ENCODE measurements at regions not wholly inside any gene's neighbourhood (a gene's known extent, or its start where the extent isn't known, plus 50 kb on each side); places are given as distances from the start of the nearest gene placed in this dataset.

GRCh38 chr4:171448919-171449481, 364.2 kb upstream of the GALNTL6 start:
- intact Hi-C loops (cut with DNase I): no loop called here
- Histone ChIP-seq H3K4me1 (no peaks in the 10 kb centered on the region), H3K27me3 (no peaks in the 10 kb centered on the region), H3K4me3 (no peak overlapping the region), H3K27ac (no peak overlapping the region), H3K9me3 (peaks cover 0 to 4% (median 0%) of the 10 kb centered on the region in 11 donors), H3K36me3 (no peaks in the 10 kb centered on the region)
- no peak for DNase-seq
- 81 to 88% methylated on average over 2 of the region's 2 CpGs for WGBS, 2 donors
- TF ChIP-seq, protein P1, sequence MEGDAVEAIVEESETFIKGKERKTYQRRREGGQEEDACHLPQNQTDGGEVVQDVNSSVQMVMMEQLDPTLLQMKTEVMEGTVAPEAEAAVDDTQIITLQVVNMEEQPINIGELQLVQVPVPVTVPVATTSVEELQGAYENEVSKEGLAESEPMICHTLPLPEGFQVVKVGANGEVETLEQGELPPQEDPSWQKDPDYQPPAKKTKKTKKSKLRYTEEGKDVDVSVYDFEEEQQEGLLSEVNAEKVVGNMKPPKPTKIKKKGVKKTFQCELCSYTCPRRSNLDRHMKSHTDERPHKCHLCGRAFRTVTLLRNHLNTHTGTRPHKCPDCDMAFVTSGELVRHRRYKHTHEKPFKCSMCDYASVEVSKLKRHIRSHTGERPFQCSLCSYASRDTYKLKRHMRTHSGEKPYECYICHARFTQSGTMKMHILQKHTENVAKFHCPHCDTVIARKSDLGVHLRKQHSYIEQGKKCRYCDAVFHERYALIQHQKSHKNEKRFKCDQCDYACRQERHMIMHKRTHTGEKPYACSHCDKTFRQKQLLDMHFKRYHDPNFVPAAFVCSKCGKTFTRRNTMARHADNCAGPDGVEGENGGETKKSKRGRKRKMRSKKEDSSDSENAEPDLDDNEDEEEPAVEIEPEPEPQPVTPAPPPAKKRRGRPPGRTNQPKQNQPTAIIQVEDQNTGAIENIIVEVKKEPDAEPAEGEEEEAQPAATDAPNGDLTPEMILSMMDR (IDR thresholded peaks at IDR 0.05): no peak
- no peak for ATAC-seq

DNA sequence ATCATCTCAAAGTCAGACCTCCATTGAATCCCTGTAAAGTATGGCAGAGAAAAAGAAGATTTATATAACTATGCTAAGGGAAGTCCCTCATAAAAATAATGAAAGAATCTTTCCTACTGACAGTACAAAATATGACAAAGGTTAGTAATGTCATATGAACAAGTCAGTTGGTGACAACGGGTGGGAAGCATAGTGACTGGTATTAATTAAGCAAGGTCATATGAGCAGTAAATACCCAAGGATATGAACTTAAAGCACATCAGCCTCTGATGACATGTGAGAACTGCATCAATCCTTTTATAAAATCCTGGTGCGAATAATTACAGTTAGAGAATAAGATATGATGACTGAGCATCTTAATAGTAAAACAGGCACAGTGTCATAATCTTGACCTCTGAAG, 364.8 kb upstream of the GALNTL6 start:
- no peak for ATAC-seq
- Histone ChIP-seq H3K4me1 (no peaks in the 10 kb centered on the region), H3K27me3 (no peaks in the 10 kb centered on the region), H3K4me3 (no peak overlapping the region), H3K36me3 (no peaks in the 10 kb centered on the region), H3K27ac (no peak overlapping the region), H3K9me3 (peaks cover 0 to 4% (median 0%) of the 10 kb centered on the region in 11 donors)
- intact Hi-C loops (cut with DNase I): no loop called here
- WGBS, 2 donors: 83 to 87% methylated on average over 2 of the region's 2 CpGs
- TF ChIP-seq, protein P1 (IDR thresholded peaks at IDR 0.05): no peak
- no peak for DNase-seq

GRCh38 chr4:171441300-171441941, 371.8 kb upstream of the GALNTL6 start:
- WGBS, 2 donors: 45 to 59% methylated on average over 1 of the region's 1 CpG
- Histone ChIP-seq H3K27me3 (no peaks in the 10 kb centered on the region), H3K9me3 (no peaks in the 10 kb centered on the region), H3K4me3 (no peak overlapping the region), H3K4me1 (no peaks in the 10 kb centered on the region), H3K27ac (no peak overlapping the region), H3K36me3 (no peaks in the 10 kb centered on the region)
- TF ChIP-seq, protein P1 (IDR thresholded peaks at IDR 0.05): no peak
- intact Hi-C loops (cut with DNase I): no loop called here
- no peak for ATAC-seq
- no peak for DNase-seq

DNA sequence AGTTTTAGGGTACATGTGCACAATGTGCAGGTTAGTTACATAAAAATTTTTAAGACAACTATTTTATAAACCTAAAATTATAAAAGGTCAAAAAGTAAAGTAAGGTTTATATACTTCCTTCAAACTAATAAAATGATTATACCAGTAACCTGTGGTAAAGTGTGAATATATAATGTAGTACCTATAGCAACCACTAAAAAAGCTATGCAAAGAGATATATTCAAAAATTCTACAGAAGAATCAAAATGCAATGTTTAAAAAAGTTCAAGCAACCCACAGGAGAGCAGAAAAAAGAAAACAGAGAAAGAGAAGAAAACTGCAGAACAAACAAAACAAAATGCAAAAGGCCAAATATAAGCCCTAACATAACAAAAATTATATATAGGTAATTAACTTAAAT, 379.5 kb upstream of the GALNTL6 start:
- intact Hi-C loops (cut with DNase I): no loop called here
- DNase-seq: no peak
- no peak for ATAC-seq
- Histone ChIP-seq H3K27me3 (no peaks in the 10 kb centered on the region), H3K36me3 (no peaks in the 10 kb centered on the region), H3K4me3 (no peak overlapping the region), H3K27ac (no peak overlapping the region), H3K4me1 (no peaks in the 10 kb centered on the region), H3K9me3 (no peaks in the 10 kb centered on the region)
- TF ChIP-seq, protein P1 (IDR thresholded peaks at IDR 0.05): peak in 1 of 9 donors; percentile 26

Measured in heart right ventricle (tissue), 16 donors.